ENCODE measurements at regions not wholly inside any gene's neighbourhood (a gene's known extent, or its start where the extent isn't known, plus 50 kb on each side); places are given as distances from the start of the nearest gene placed in this dataset.
"Not testable (repeated sequence)": the region's sequence is repeated elsewhere in the genome, so short reads cannot be mapped to it uniquely, and the experiment has no call there.

DNA sequence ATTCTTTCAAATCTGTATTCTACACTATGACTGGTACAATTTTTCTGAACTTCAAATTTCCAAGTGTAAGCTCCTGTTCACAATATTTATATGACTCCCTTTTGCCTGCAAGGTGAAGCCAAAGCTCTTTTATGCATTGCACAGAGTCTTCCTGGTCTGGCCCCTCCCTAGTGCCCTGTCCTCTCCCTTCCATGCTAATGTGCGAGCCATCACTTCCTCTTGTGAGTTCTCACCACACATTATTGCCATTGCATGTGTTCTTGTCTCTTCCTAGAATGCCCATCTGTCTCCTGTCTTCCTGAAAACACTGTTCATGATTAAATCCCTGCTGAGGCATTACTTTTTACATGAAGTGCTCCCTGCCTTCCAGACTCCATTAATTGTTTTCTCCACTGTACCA, 169.9 kb downstream of the MC4R start:
- DNase-seq (ENCODE audit: low spot score), result no peak

DNA sequence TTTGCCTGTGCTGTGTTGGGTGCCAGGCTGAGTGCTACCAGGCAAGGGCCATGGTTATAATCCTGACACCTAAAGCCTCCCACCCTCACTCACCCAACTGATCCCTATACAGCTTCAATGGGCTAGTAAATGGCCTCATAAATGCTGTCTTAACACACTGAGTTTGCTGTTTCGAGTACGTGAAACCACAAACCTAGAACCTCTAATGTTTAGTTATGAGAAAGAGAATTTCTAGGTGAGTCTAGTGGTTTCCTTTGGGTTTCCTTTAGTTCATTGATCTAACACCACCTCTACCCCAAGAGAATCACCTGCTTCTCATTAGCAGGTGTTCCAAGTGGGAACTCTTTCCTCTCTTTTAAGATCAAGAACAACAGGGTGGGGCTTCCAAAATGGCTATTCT, 172.0 kb downstream of the MC4R start:
- DNase-seq (ENCODE audit: low spot score), result no peak

DNA sequence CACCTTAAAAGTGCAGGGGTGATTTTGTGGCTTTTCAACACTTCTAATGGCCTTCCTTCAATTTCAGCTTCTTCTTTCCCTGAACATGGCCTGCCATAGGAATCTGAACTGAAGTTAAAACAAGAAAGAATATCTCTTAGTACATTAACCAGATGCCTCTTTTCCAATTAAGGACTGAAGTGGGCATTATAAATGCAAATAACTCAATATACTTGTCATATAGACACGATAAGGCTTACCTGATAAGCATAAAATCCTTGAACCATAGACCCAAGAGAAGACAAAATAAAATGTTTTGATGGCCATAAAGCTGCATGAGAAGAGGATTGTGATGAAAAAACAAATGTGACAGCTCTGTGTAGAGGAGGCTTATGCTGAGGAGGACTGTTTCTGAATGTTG, 173.1 kb downstream of the MC4R start:
- DNase-seq (ENCODE audit: low spot score), result no peak

DNA sequence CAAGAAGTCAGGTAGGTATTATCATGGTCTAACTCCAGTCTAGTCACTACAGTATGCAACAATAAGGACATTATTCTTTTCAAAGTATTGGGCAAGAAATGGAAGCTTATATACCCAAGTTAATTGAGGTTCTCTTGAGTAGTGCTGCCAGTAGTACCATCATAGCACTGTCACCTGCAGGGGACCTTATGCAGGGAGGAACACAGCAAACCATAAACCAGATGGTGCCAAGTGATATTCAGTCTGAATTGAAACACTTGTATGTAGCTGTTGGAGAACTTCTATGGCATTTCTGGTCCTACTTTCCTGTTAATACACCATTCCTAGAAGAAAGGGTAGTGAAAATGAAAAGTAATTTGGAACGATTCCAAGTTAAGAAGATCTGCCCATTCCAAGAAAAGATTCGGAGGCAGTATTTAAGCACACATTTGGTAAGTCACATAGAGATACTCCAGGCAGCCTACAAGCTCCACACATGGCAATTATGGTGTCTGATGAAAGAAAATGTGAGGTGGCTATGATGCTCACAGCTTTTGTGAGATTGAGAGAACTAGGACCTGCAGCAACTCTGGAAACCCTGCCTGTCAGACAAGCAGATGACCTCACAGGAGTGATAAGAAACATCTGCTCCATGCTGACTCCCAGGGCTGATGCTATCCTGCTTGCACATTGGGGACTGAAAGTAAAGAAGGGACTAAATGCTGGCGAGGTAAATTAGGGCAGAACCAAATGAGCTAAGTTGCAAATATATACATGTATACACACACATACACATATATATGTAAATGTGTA, 174.7 kb downstream of the MC4R start:
- DNase-seq (ENCODE audit: low spot score), result no peak

DNA sequence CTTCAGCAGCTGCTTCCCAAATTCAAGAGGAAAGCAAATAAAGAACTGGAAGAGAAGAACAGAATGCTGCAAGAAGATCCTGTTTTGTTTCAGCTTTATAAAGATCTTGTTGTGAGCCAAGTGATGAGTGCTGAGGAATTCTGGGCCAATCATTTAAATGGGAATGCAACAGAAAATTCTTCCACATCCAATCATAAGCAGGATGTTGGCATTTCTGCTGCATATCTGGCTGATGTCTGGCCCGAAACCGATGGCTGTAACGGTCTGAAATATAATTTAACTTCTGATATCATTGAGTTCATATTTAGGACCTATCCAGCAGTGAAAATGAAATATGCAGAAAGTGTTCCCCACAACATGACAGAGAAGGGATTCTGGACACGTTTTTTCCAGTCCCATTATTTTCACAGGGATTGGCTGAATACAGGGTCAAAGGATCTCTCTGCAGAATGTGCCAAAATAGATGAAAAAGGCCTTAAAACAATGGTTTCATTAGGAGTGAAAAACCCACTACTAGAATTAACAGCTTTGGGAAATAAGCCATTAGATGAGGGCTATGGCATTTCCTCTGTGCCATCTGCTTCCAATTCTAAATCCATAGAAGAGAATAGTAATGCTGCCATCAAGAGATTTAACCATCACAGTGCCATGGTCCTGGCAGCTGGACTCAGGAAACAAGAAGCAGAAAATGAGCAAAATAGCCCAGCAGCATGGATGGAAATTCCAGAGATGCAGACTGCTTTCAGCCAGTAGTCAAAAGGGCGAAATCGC, 175.6 kb downstream of the MC4R start:
- DNase-seq (ENCODE audit: low spot score), result no peak

DNA sequence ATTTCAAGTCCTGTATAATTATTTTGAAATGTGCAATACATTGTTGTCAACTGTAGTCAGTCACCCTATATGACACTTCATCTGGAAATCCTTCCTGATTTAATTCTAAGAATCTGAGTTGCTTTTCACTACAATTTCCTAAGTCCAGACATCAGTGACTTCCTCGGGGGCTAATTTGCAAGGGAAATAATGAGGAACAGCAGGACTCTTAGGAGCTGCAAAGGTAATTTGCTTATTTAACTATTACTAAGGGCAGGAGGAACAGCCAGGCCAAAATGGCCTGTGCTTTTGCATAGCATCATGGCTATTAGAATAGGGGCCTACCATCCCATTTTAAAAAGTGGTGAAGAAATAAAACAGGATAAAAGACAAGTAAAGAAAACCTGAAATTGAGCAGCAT, 178.8 kb downstream of the MC4R start:
- DNase-seq (ENCODE audit: low spot score), result no peak

DNA sequence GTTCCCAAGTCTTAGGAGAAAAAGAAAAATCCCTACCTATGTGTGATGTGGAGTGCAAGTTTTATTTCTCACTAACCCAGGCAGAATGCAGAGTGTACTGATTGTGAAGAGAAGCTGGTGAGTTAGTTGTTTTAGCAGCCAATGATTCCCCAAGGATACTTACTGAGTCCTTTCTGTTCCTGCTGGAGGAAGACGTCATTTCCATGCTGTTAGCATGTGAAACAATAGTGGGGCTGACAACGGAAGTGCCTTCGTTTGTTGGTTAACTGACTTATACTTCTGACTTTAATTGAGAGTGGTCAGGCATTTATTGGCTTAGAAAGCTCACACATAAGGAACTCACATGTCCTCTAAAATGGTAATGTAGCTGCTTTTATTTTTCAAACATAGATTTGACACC, 180.6 kb downstream of the MC4R start:
- no peak for DNase-seq (ENCODE audit: low spot score)

DNA sequence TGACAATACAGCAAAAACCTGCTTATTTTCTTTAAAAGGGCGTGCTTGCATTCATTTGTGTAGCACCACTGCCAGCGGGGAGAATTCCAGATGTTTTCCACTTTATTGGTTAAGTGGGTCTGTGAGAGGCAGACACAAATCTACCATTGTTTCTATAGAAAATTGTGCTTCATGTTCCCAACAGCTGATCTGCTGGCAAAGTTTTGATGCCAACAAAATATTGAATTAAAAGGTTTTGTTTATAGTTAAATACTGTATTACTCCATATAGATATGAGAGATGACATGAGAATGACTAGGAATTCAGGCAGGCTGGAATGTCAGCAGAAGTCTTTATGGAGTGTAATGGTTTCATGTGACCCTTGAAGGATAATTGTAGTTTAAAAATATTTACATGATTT, 182.7 kb downstream of the MC4R start:
- no peak for DNase-seq (ENCODE audit: low spot score)

DNA sequence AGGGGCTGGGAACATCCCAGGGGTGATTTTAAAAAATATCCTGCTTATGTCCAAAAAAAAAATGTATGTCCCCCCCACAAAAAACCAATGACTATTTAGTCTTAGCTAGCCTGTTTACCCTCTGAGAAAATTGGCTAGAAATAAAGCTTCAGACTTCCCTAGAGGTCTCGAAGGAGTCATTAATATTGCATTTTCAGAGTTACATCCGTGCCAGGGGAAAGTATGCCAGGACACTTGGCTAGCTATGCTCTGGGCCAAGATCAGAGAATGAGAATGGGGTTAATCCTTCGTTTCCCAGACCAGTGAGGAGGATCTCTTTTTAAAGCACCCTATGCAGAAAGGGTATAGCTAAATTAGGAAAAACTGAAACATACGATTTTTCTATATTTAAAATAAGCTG, 183.6 kb downstream of the MC4R start:
- DNase-seq (ENCODE audit: low spot score), result no peak

DNA sequence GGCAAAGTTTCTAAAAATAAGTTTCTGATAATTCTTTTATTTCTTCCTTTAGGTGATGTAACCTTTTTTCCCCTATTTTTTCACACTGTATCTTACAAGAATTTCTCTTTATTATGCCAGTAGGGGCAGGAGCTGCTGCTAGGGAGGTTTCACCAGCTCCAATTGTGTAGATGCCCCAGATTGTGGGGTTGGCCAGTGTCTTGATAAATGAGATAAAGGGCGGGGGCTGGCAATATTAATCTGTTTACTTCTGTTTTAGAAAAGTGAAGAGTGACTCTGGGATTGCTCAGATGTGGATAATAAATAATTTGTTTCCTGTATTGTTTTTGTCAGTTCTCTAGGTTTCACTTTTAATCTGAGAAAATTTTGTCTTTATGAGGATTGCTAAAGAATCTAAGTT, 190.4 kb downstream of the MC4R start:
- DNase-seq (ENCODE audit: low spot score), result no peak

DNA sequence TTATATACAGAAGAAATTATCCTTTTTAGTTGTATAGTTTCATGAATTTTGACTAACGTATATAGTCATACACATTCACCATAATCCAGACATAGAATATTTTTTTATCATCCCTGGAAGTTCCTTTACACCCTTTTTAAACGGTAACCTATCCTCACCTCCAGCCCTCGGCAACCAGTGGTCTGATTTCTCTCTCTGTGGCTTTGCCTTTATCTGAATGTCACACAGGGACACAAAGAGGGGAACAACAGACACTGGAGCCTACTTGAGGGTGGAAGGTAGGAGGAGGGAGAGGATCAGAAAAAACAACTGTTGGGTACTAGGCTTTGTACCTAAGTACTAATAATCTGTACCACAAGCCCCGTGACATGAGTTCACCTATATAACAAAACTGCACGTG, 191.9 kb downstream of the MC4R start:
- DNase-seq (ENCODE audit: low spot score), result no peak

DNA sequence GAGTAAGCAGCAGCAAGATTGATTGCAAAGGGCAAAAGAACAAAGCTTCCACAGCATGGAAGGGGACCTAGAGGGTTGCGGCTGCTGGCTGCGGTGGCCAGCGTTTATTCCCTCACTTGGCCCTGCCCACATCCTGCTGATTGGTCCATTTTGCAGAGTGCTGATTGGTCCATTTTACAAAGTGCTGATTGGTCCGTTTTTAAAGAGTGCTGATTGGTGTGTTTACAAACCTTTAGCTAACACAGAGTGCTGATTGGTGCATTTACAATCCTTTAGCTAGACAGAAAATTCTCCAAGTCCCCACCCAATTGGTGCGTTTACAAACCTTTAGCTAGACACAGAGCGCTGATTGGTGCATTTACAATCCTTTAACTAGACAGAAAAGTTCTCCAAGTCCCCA, 194.4 kb downstream of the MC4R start:
- DNase-seq (ENCODE audit: low spot score), result not testable (repeated sequence)

DNA sequence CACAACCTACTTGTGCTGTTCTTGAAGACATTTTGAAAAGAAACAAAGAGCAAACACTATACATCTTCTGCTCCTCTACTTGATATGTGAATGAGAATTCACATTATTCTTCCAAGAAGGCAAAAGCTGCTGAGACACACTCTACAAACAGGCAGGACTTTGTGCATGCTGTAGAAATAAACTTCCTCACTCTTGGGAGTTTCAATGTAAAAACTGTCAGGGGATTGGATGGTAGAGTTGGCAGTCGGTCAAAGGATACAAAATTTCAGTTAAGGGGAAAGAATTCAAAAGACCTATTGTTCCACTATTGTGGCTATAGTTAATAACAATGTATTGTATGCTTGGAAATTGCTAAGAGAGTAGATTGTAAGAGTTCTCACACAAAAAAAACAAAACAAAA, 196.3 kb downstream of the MC4R start:
- no peak for DNase-seq (ENCODE audit: low spot score)

DNA sequence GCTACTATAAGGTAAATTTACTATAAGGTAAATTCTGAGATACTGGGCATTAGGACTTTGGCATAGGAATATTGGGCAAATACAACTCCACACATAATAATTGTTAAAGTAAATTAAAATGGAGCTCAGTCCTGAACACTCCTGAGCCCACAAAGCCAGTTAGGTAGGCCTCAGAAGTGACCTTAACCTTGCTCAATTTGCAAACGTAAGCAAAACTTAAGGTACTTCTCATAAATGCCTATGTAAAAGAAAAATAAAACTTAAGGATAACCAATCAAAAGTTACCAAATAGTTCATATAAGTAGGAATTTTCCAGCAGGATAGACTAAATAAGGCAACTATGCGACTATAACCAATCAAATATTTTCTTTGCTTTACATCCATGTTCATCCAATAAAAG, 197.7 kb downstream of the MC4R start:
- no peak for DNase-seq (ENCODE audit: low spot score)

DNA sequence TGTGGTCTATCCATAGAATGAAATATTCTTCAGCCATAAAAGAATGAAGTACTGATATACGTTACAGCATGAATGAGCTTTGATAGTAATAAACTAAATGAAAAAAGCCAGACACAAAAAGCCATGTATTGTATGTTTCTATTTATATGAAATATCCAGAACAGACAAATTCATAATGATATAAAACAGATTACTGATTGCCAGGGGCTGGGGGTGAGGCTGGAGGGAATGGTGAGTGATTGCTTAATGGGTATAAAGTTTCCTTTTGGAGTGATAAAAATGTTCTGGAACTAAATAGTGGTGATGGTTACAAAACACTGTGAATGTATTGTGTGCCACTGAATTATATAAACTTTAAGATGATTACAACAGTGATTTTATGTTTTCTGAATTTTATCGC, 200.5 kb downstream of the MC4R start:
- DNase-seq (ENCODE audit: low spot score), result no peak

DNA sequence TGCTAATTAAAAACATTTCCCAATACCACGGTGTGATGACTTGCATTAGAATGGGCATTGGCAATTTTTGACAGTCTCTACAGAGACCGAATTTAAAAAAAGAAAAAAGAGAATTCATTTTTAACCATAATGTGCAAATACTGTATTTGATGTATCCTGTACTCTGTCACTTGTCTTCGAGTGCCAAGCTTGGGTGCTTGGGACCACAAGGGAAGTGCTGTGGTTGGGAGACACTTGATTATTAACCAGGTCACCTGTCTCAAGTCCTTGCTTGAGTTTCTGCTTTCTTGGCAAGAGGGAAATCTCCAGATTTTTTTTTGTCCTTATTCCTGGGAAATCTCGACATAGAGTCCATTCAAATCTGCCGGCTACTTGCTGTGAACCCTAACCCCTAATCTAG, 209.0 kb downstream of the MC4R start:
- no peak for DNase-seq (ENCODE audit: low spot score)

DNA sequence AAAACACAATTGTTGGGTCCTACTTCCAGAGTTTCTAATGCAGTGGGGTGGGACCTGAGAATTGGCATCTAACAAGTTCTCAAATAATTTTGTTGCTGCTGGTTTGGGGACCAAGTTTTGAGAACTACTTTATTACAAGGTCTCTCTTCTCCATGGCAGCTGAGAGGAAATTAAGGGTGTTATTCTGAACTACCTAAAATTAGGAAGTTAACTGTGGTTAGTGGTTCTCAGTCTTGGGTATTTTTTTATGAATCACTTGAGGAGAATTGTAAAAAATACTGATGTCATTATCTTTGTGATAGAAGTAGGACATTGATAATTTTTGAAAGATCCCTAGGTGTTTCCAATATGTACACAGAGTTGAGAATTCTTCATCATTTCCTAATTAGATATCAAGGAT, 210.2 kb downstream of the MC4R start:
- no peak for DNase-seq (ENCODE audit: low spot score)

DNA sequence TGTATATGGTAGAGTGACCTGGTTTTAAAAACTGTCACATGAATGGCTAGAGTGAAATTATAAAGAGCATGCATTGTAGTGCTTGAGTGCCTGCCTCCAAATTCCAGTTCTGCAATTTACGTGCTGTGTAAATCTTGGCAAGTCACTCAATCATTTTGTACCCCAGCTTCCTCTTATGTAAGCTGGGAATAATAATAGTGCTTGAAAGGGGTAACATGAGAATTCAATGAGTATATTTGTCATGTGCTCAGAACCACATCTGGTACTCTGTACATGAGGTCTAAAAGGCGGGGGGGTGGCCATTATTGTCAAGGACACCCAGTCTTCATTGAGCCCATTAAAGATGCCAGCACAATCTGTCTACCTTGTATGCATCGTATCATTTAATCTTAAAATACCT, 214.8 kb downstream of the MC4R start:
- DNase-seq (ENCODE audit: low spot score), result no peak

DNA sequence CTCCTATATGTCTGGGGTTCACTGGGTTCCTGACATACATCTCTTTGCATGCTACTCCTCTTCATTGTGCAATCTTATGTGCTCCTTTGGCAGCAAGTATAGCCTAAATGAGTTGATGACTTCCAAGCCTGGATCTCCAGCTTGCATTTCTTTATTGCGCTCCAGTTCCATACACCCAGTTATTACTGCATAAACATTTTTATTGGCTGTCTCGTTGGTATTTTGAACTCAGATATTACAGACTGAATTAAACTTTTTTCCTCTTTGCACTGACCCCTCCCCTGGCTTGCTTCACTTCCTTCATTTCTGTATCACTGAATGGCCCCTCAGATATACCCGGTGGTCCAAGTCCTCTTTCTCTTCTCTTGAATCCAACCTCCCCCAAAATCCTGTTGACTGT, 219.2 kb downstream of the MC4R start:
- no peak for DNase-seq (ENCODE audit: low spot score)

DNA sequence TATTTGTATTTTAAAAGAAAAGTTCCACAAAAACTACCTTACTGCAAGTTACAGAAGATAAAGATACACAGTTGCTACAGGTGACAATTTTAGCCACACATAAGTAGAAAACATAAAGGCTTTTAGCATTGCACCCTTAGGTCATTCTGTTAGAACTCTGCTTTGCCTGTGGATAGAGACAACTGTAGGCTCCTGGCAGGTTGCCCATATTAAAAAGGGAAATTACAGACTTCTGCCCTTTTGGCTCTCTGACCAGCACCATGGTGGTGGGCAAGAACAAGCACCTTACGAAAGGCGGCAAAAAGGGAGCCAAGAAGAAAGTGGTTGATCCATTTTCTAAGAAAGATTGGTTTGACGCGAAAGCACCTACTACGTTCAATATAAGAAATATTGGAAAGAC, 223.3 kb downstream of the MC4R start:
- DNase-seq (ENCODE audit: low spot score), result no peak

DNA sequence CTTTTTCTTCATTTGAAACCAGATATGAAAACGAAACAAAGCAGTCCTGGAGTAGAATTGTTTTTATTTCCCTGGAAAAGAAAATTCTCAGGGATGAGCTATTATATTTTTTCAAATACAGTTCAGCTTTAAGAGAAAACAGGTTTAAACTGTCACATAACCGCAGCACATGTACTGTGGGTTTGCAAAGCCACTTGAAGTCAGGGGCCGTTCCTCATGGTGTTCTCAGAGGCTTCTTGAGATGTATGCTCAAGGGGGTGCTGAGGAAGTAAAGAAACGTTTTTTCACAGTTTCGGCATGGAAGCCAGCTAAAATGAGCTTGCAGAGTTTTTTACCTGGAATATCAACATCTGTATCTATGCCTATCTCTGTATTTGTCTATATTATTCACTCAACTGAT, 225.3 kb downstream of the MC4R start:
- no peak for DNase-seq (ENCODE audit: low spot score)

DNA sequence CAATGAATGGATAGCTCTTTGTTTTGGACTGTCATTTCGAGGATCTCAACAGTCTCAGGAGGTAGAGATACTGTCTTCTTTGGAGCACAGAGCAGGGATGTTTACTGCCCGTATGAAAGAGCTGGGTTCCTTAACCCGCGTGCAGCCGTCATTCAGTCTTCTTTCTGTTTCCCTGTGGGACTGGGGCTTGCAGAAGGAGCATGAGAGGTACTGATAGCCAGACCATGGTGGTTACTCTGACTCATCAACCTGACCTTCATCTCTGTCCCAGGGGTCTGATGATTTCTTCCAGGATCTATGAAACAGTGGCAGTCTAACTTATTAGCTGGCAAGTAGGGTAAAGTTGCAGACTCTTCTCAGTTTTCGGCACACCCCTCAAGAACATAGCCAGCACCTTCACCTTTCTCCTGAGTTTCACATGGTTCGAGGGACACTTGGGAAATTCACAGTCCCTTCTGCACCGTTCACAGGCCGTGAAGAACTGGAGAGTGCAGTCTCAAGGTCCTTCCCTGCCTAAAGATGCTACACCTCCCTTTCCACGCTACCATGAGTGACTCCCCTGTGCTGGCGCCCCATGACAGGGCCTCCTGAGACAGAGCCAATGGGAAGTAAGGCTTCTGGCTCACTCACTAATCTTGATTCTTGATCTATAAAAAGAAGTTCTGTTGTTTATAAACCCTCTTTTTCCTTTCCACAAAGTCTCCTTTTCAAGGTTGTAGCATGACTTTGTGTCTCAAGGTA, 226.2 kb downstream of the MC4R start:
- DNase-seq (ENCODE audit: low spot score), result no peak

DNA sequence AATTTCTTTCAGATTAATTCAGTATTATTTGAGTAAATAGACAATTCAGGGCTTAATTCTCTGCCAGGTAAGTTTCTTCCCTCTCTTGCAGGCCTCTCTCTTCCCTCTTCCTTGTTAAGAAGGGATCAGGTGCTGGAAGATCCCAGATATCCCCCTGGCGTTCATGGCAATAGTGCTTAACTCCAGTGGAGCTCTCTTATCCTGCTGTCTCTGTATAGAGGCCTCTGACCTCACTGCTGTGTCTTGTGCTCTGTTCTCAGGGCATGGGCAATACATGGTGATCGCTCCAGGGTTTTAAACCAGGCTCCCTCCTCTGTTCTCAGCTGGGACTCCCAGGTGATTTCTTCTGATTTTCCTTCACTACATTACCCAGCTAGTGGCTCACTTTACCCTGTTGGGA, 226.8 kb downstream of the MC4R start:
- no peak for DNase-seq (ENCODE audit: low spot score)

Data from pons (tissue), 1 donor.